ENCODE measurements at regions not wholly inside any gene's neighbourhood (a gene's known extent, or its start where the extent isn't known, plus 50 kb on each side); places are given as distances from the start of the nearest gene placed in this dataset.

DNA sequence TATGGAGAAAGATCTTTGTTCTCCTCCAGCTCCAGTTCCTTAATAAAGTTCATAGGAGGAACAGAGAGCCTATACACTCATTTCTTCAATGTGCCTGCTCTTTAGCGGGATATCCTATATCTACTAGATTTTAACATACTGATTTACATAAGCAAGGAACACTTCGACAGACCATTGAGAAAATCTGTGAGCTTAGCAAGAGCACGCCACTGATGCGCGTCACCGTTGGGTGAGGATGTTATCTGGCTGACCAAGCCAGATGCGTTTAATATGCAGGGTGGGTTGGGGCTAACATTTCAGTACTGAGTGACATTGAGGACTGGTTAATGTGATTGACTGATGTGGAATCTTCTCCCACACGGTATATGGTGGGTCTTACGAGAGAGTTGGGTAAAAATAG, 233.4 kb downstream of the SOX4 start:
- TF ChIP-seq POLR2A (IDR thresholded peaks at IDR 0.05): no peak
- TF ChIP-seq, protein P1, sequence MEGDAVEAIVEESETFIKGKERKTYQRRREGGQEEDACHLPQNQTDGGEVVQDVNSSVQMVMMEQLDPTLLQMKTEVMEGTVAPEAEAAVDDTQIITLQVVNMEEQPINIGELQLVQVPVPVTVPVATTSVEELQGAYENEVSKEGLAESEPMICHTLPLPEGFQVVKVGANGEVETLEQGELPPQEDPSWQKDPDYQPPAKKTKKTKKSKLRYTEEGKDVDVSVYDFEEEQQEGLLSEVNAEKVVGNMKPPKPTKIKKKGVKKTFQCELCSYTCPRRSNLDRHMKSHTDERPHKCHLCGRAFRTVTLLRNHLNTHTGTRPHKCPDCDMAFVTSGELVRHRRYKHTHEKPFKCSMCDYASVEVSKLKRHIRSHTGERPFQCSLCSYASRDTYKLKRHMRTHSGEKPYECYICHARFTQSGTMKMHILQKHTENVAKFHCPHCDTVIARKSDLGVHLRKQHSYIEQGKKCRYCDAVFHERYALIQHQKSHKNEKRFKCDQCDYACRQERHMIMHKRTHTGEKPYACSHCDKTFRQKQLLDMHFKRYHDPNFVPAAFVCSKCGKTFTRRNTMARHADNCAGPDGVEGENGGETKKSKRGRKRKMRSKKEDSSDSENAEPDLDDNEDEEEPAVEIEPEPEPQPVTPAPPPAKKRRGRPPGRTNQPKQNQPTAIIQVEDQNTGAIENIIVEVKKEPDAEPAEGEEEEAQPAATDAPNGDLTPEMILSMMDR (IDR thresholded peaks at IDR 0.05): no peak

All from heart left ventricle (tissue), 13 donors.